ENCODE measurements at regions not wholly inside any gene's neighbourhood (a gene's known extent, or its start where the extent isn't known, plus 50 kb on each side); places are given as distances from the start of the nearest gene placed in this dataset.

DNA sequence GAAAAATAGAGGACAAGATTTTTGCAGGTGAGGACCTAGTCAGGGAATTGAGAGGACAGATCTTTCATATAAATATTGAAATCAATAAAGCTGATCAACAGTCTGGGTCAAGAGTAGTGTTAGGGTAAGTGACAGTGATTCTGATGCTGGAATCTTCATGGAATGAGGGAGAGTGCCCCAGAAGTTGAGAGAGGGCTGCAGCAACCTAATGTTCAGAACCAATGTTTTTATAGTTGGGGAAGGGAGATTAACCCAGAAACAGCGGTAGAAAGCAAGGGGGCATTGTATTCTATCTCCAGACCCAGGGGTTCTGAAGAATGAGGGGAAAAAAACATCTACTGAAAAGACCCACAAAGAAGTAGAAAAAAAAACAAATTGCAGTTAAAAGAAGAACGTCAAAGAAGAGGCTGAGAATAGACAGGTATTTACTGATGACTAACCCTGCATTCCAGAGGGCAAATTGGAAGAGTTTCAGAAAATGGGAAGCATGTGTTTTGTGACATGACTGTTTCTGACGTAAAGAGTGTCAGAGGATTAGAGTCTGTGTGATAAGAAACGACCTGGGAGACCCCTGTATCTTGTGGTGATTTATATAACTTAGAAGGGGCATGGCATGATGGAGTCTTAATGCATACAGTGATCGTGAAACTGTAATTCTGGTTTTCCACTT lies 819.6 kb upstream of the EPHA5 start:
- TF ChIP-seq, protein P1, sequence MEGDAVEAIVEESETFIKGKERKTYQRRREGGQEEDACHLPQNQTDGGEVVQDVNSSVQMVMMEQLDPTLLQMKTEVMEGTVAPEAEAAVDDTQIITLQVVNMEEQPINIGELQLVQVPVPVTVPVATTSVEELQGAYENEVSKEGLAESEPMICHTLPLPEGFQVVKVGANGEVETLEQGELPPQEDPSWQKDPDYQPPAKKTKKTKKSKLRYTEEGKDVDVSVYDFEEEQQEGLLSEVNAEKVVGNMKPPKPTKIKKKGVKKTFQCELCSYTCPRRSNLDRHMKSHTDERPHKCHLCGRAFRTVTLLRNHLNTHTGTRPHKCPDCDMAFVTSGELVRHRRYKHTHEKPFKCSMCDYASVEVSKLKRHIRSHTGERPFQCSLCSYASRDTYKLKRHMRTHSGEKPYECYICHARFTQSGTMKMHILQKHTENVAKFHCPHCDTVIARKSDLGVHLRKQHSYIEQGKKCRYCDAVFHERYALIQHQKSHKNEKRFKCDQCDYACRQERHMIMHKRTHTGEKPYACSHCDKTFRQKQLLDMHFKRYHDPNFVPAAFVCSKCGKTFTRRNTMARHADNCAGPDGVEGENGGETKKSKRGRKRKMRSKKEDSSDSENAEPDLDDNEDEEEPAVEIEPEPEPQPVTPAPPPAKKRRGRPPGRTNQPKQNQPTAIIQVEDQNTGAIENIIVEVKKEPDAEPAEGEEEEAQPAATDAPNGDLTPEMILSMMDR (conservative IDR thresholded peaks at IDR 0.05; ENCODE audit: low read depth, low read length): no peak
- no peak for TF ChIP-seq EZH2 (IDR thresholded peaks at IDR 0.05; ENCODE audit: borderline replicate concordance, low read depth, low read length, poor library complexity, severe bottlenecking)
